Neuronal stem cell (in vitro differentiated cells): ENCODE measurements at regions not wholly inside any gene's neighbourhood (a gene's known extent, or its start where the extent isn't known, plus 50 kb on each side); places are given as distances from the start of the nearest gene placed in this dataset.

Experiments used
- DNase-seq: peaks from one replicate; pipeline ENCODE4 v3.0.0-alpha.2; 2013; ENCODE audit warnings: low spot score
- H2AFZ ChIP-seq: one replicate; pipeline ENCODE4 v1.6.1; 2013; ENCODE audit warnings: mild to moderate bottlenecking, low read length, inconsistent platforms
- H2AK5ac ChIP-seq: 2 replicates; pipeline ENCODE4 v1.6.1; 2013; ENCODE audit warnings: low read depth, mild to moderate bottlenecking, inconsistent platforms, low read length, moderate library complexity, mixed read lengths
- H2BK120ac ChIP-seq: 2 replicates; pipeline ENCODE4 v1.6.1; 2013; ENCODE audit warnings: low read depth, mild to moderate bottlenecking, inconsistent platforms, low read length, moderate library complexity, mixed read lengths
- H2BK12ac ChIP-seq: one replicate; pipeline ENCODE4 v1.6.1; 2013; ENCODE audit warnings: low read length, inconsistent platforms
- H2BK15ac ChIP-seq: 2 replicates; pipeline ENCODE4 v1.6.1; 2013; ENCODE audit warnings: mild to moderate bottlenecking, low read length, inconsistent platforms, mixed read lengths
- H2BK5ac ChIP-seq: one replicate; pipeline ENCODE4 v1.6.1; 2013; ENCODE audit warnings: inconsistent platforms, mild to moderate bottlenecking, low read length, moderate library complexity
- H3K14ac ChIP-seq: one replicate; pipeline ENCODE4 v1.6.1; 2013; ENCODE audit warnings: low read length, inconsistent platforms
- H3K18ac ChIP-seq: 2 replicates; pipeline ENCODE4 v1.6.1; 2013; ENCODE audit warnings: low read length, inconsistent platforms
- H3K23ac ChIP-seq: 2 replicates; pipeline ENCODE4 v1.6.1; 2013; ENCODE audit warnings: low read depth, mild to moderate bottlenecking, mixed read lengths, low read length, inconsistent platforms; ENCODE audit not compliant: poor library complexity
- H3K27ac ChIP-seq: replicated peaks from 3 replicates; pipeline ENCODE4 v1.5.1; 2013; ENCODE audit warnings: low read length, inconsistent platforms
- H3K27me3 ChIP-seq, 3 experiments: 2 replicates each; pipeline ENCODE4 v1.6.1; 2013; ENCODE audit warnings: low read length in 3 of 3, mild to moderate bottlenecking in 2 of 3, inconsistent platforms in 1 of 3, low read depth in 1 of 3, mixed read lengths in 1 of 3, moderate library complexity in 1 of 3; ENCODE audit not compliant: control insufficient read depth in 3 of 3, insufficient read depth in 3 of 3
- H3K36me3 ChIP-seq, 2 donors: replicated peaks in 1 of 2; 2 replicates each; pipeline ENCODE4 v1.6.1; 2013; ENCODE audit warnings: low read length in 2 of 2; ENCODE audit not compliant: control insufficient read depth in 2 of 2, insufficient read depth in 2 of 2
- H3K4ac ChIP-seq: 2 replicates; pipeline ENCODE4 v1.6.1; 2013; ENCODE audit warnings: inconsistent platforms, mild to moderate bottlenecking, low read length, moderate library complexity
- H3K4me1 ChIP-seq, 2 donors: 1 replicate in 1 of 2; 2 replicates in 1 of 2; pipeline ENCODE4 v1.6.1; 2013; ENCODE audit warnings: low read length in 2 of 2, low read depth in 1 of 2; ENCODE audit not compliant: control insufficient read depth in 2 of 2, insufficient read depth in 1 of 2
- H3K4me2 ChIP-seq: one replicate; pipeline ENCODE4 v1.6.1; 2013; ENCODE audit warnings: mild to moderate bottlenecking, low read length, inconsistent platforms; ENCODE audit not compliant: insufficient read depth, poor library complexity, severe bottlenecking
- H3K4me3 ChIP-seq, 2 donors: 2 replicates each; pipeline ENCODE4 v1.5.1; 2013; ENCODE audit warnings: low read length in 2 of 2, mild to moderate bottlenecking in 2 of 2, inconsistent platforms in 1 of 2, moderate library complexity in 1 of 2
- H3K79me1 ChIP-seq: one replicate; pipeline ENCODE4 v1.6.1; 2013; ENCODE audit warnings: low read depth, mild to moderate bottlenecking, inconsistent platforms, low read length, moderate library complexity
- H3K9ac ChIP-seq: one replicate; pipeline ENCODE4 v1.6.1; 2013; ENCODE audit warnings: mild to moderate bottlenecking, low read depth, low read length, inconsistent platforms; ENCODE audit not compliant: poor library complexity
- H3K9me3 ChIP-seq, 2 donors: replicated peaks in 1 of 2; 2 replicates each; pipeline versions ENCODE3 to v1.6.1; 2013; ENCODE audit warnings: low read length in 2 of 2, mild to moderate bottlenecking in 2 of 2, inconsistent platforms in 1 of 2, low read depth in 1 of 2, mixed read lengths in 1 of 2, moderate library complexity in 1 of 2; ENCODE audit not compliant: control insufficient read depth in 2 of 2, insufficient read depth in 1 of 2
- H4K8ac ChIP-seq: one replicate; pipeline ENCODE4 v1.6.1; 2013; ENCODE audit warnings: low read depth, mild to moderate bottlenecking, inconsistent platforms, low read length, moderate library complexity
- H4K91ac ChIP-seq: one replicate; pipeline ENCODE4 v1.6.1; 2013; ENCODE audit warnings: low read length, low read depth, mild to moderate bottlenecking, inconsistent platforms; ENCODE audit not compliant: poor library complexity
- WGBS, 2 donors: extraction: QIAGEN DNeasy Blood & Tissue Kit; methylation state at CpG; one replicate each; pipeline ENCODE4 v1.1.7; 2013; ENCODE audit warnings: missing lambda C conversion rate in 2 of 2, mixed read lengths in 1 of 2; ENCODE audit not compliant: insufficient read length in 2 of 2, insufficient replicate concordance in 1 of 2; ENCODE audit errors: extremely low coverage in 2 of 2; 5-methylcytosine and 5-hydroxymethylcytosine counted together

DNA sequence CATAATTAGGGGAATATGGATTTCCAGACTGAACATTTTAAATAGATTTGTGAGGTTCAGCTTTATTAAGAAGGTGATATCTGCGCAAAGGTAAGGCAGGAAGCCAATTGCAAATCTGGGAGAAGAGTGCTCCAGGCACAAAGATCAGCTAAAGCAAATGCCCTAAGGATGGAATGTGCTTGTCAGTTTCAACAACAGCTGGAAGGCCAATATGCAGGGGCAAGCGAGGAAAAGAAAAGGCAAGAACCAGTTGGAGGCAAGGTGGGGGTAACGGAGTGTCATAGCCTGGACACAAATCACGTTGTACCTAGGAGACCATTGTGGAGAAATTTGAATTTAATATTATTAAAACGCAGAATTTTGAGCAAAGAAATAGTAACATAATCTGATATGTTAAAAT is 1710.3 kb upstream of the PCDH7 start:
- WGBS, 2 donors = no CpG with 5 or more reads among the region's 5 CpGs
- peaks cover 0 to 6% of the 10 kb centered on the region in 2 donors for H3K9me3 ChIP-seq
- DNase-seq = no peak

DNA sequence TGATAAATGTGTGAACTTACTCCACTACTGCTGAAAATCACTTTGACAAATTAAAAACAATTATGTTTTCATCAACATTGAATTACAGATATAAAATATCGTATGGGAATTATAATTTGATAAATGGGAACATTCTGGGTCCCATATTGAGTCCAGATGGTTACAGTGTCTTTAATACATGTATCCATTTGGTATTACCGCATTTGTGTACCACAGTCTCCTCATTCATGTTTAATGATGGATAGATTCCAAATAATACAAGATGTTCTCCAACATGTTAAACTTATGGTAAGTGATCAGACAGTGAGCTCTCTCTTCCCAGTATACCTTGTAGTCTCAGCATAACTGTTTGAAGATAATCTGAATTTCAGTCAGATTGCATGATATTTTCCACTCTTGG is 1706.8 kb upstream of the PCDH7 start:
- Histone ChIP-seq H3K4me3 (no peak overlapping the region), H3K4me1 (peaks cover 0 to 2% of the 10 kb centered on the region in 2 donors), H3K9ac (no peak overlapping the region), H2BK120ac (no peak overlapping the region), H3K14ac (no peak overlapping the region), H3K27me3 (no peaks in the 10 kb centered on the region), H3K36me3 (no peaks in the 10 kb centered on the region), H3K23ac (no peak overlapping the region), H2AK5ac (no peak overlapping the region), H3K9me3 (peaks cover 0 to 6% of the 10 kb centered on the region in 2 donors), H4K8ac (no peak overlapping the region), H3K4ac (no peak overlapping the region), H3K79me1 (no peaks in the 10 kb centered on the region), H3K27ac (no peak overlapping the region), H2BK15ac (no peak overlapping the region), H2BK5ac (no peak overlapping the region), H2BK12ac (no peak overlapping the region), H3K4me2 (no peak overlapping the region), H4K91ac (no peak overlapping the region), H2AFZ (no peak overlapping the region), H3K18ac (no peak overlapping the region)
- DNase-seq = no peak
- WGBS, 2 donors = no CpG with 5 or more reads among the region's 2 CpGs

More for the DNA sequence above, 1710.3 kb upstream of the PCDH7 start:
- no peak overlapping the region for H2BK15ac ChIP-seq
- H3K79me1 ChIP-seq = no peaks in the 10 kb centered on the region
- no peak overlapping the region for H3K18ac ChIP-seq
- H2BK120ac ChIP-seq = no peak overlapping the region
- H3K9ac ChIP-seq = no peak overlapping the region
- H2BK12ac ChIP-seq = no peak overlapping the region
- H3K4ac ChIP-seq = no peak overlapping the region
- H2BK5ac ChIP-seq = no peak overlapping the region
- no peak overlapping the region for H3K4me3 ChIP-seq
- H3K14ac ChIP-seq = no peak overlapping the region
- H3K4me1 ChIP-seq = peaks cover 0 to 2% of the 10 kb centered on the region in 2 donors
- H3K4me2 ChIP-seq = no peak overlapping the region
- H3K36me3 ChIP-seq = no peaks in the 10 kb centered on the region
- H3K27me3 ChIP-seq = no peaks in the 10 kb centered on the region
- H3K27ac ChIP-seq = no peak overlapping the region
- H2AFZ ChIP-seq = no peak overlapping the region
- H4K91ac ChIP-seq = no peak overlapping the region
- H2AK5ac ChIP-seq = no peak overlapping the region
- H4K8ac ChIP-seq = no peak overlapping the region
- no peak overlapping the region for H3K23ac ChIP-seq

DNA sequence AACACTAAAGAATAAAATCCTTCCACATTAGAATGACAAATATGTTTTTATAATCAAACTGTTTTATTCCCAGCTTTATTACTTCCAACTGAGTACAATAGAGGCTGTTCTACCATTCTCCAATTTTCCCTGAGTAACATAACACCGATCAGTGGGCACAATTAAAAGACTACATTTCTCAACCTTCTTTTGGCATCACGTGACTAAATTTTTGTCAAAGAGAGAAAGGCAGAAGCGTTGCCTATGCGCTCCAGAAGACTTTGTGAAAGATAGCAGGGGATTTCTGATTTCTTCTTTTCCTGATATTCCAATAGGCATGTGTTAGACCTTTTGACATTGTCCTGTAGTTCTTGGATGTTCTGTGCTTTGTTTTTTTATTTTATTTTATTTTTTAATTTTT is 1705.6 kb upstream of the PCDH7 start:
- DNase-seq = no peak
- no peak overlapping the region for H3K4ac ChIP-seq
- H2BK120ac ChIP-seq = no peak overlapping the region
- no peaks in the 10 kb centered on the region for H3K79me1 ChIP-seq
- H2AFZ ChIP-seq = no peak overlapping the region
- H2AK5ac ChIP-seq = no peak overlapping the region
- WGBS, 2 donors = no CpG with 5 or more reads among the region's 4 CpGs
- H3K9me3 ChIP-seq = peaks cover 0 to 6% of the 10 kb centered on the region in 2 donors
- H3K9ac ChIP-seq = no peak overlapping the region
- H4K91ac ChIP-seq = no peak overlapping the region
- no peak overlapping the region for H2BK12ac ChIP-seq
- H3K27ac ChIP-seq = no peak overlapping the region
- H4K8ac ChIP-seq = no peak overlapping the region
- no peaks in the 10 kb centered on the region for H3K36me3 ChIP-seq
- H2BK15ac ChIP-seq = no peak overlapping the region
- no peak overlapping the region for H3K4me2 ChIP-seq
- H3K14ac ChIP-seq = no peak overlapping the region
- H3K4me1 ChIP-seq = peaks cover 0 to 2% of the 10 kb centered on the region in 2 donors
- H2BK5ac ChIP-seq = no peak overlapping the region
- no peak overlapping the region for H3K18ac ChIP-seq
- no peak overlapping the region for H3K23ac ChIP-seq
- no peak overlapping the region for H3K4me3 ChIP-seq
- no peaks in the 10 kb centered on the region for H3K27me3 ChIP-seq

DNA sequence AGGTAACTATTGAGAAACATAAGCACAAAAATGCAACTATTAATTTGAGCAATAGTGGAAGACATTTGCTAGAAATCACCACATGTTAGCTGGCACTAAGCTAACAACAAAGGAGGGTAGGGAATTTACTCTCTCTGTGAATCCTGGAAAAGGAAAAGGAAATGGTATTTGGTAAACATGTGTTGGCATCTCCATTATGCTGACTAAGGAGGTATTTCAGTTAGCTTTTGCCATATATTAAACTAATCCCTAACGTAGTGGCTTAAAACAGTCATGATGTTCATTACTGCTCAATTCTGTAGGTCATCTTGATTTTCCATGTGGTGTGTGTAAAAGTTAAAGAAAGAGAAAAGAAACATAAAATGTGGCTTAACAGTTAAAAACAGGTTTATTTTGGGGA is 1686.5 kb upstream of the PCDH7 start:
- H3K14ac ChIP-seq = no peak overlapping the region
- H3K9me3 ChIP-seq = peaks cover 5% of the 10 kb centered on the region in 2 donors
- H2BK12ac ChIP-seq = no peak overlapping the region
- DNase-seq = no peak
- H3K4me3 ChIP-seq = no peak overlapping the region
- H3K4me2 ChIP-seq = no peak overlapping the region
- H3K18ac ChIP-seq = no peak overlapping the region
- no peak overlapping the region for H2AK5ac ChIP-seq
- no peak overlapping the region for H3K27ac ChIP-seq
- H2BK15ac ChIP-seq = no peak overlapping the region
- no CpG with 5 or more reads among the region's 1 CpG for WGBS, 2 donors
- H2BK5ac ChIP-seq = no peak overlapping the region
- H3K4ac ChIP-seq = no peak overlapping the region
- H4K91ac ChIP-seq = no peak overlapping the region
- no peak overlapping the region for H3K9ac ChIP-seq
- no peak overlapping the region for H3K23ac ChIP-seq
- H3K79me1 ChIP-seq = no peaks in the 10 kb centered on the region
- no peaks in the 10 kb centered on the region for H3K27me3 ChIP-seq
- H3K4me1 ChIP-seq = no peaks in the 10 kb centered on the region
- no peaks in the 10 kb centered on the region for H3K36me3 ChIP-seq
- no peak overlapping the region for H2AFZ ChIP-seq
- H2BK120ac ChIP-seq = no peak overlapping the region
- H4K8ac ChIP-seq = no peak overlapping the region
